Epidermal melanocyte (primary cell): ENCODE measurements at regions not wholly inside any gene's neighbourhood (a gene's known extent, or its start where the extent isn't known, plus 50 kb on each side); places are given as distances from the start of the nearest gene placed in this dataset.

ENCODE experiments used
- DNase-seq: peaks from one replicate; pipeline ENCODE4 v3.0.0; 2011; ENCODE audit warnings: low spot score; ENCODE audit not compliant: insufficient read length

- no peak for DNase-seq
These were observed 1606.3 kb upstream of the LRRTM3 start for GRCh38 chr10:65319493-65319892.

GRCh38 chr10:65320236-65321026 lies 1605.4 kb upstream of the LRRTM3 start:
- no peak for DNase-seq

GRCh38 chr10:65323802-65324201 lies 1602.0 kb upstream of the LRRTM3 start:
- DNase-seq: no peak

DNA sequence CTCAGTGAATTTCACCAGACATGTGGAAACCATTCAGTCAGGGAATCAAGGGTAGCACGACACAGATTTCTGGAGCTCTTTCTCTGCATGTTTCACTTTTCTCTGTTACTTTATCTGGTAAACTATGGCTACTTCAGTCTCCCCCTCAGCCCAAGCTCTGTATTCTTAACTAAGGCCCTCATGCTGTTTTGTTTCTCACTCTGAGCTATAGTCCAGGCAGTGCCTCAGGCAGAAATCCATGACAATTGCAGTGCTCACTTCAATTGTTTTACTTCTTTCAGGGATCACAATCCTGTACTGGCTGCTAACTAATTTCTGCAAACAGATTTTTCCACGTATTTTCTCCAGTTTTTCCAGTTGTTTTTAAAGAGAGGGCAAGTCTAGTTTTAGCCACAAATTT lies 1599.9 kb upstream of the LRRTM3 start:
- DNase-seq: no peak

- DNase-seq: no peak
These were observed 1597.3 kb upstream of the LRRTM3 start for GRCh38 chr10:65328486-65328885.

DNA sequence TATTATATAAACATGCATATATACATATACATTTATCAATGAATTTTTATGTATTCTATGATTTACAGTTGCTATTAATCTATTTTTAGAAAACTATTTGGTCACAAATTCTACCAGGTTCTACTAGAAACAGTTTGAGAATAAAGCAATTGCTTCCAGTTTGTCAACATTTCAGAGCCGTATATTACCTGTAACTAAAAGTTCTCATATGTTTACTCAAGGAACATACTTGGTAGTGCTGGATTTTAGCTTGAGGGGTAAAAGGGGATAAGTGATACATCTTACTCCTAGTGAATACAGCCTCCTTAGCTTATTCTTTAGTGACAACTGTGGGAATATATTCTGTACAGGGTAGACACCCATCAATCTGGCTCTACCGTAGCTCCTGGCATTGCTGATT lies 1590.5 kb upstream of the LRRTM3 start:
- DNase-seq: no peak

GRCh38 chr10:65340340-65340739 lies 1585.5 kb upstream of the LRRTM3 start:
- no peak for DNase-seq

- DNase-seq: peak; percentile 25
These were observed 1584.4 kb upstream of the LRRTM3 start for GRCh38 chr10:65341323-65341925.

GRCh38 chr10:65342245-65342644 lies 1583.6 kb upstream of the LRRTM3 start:
- DNase-seq: no peak

DNA sequence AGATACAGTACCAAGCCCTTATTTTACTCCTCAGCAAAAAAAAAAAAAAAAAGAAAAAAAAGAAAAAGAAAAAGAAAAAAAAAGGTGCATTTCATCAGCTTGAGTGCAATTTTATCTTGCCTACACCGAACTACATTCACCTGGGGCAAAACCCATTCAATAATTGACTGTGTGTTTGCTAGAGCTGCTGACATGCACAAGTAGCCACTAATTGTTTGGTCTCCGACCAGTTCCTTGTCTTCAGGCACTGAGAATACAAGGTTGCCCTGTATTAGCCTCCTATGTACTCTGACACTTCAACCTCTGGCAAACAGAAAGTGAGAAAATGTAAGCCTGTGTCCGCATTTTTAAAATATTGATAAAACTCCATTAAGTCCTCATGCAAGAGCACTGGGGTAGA lies 1579.4 kb upstream of the LRRTM3 start:
- no peak for DNase-seq

DNA sequence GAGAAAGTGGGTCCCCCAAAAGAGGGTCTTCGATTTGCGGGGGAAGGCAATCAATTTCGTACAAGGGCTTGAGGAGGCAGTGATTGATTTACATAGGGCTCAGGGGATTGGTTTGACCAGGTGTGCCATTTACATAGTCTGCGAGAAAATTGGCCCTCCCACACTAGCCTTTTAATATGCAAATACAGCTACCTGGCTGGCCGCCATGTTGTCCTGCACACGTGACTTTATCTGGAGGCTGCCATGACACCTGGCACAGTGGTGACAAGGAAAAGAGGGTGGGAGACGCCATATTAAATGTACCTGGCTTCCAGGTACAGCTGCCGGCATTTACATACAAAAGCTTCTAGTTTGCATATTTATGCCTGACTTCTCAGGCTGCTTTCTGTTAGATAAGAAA lies 1577.2 kb upstream of the LRRTM3 start:
- DNase-seq: no peak

GRCh38 chr10:65350611-65351010 lies 1575.2 kb upstream of the LRRTM3 start:
- DNase-seq: no peak

GRCh38 chr10:65355141-65355680 lies 1570.6 kb upstream of the LRRTM3 start:
- DNase-seq: no peak

GRCh38 chr10:65358565-65358964 lies 1567.3 kb upstream of the LRRTM3 start:
- peak; percentile 21 for DNase-seq

DNA sequence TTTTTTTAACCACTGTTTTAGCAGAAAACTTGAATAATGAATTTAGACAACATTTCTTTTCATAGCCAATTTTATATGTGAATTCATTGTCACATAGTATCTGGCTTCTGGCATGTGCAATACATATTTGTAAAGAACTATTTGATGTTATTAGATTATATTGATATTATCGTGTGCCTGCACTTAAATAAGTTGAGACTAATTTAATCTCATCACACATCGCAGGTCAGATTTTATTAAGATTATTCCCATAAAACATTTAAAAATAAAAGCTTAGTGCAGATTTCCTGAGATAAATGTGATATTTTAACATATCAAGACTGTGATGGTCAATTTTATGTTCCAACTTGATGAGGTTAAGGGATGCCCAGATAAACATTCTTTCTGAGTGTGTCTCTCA lies 1565.3 kb upstream of the LRRTM3 start:
- no peak for DNase-seq

DNA sequence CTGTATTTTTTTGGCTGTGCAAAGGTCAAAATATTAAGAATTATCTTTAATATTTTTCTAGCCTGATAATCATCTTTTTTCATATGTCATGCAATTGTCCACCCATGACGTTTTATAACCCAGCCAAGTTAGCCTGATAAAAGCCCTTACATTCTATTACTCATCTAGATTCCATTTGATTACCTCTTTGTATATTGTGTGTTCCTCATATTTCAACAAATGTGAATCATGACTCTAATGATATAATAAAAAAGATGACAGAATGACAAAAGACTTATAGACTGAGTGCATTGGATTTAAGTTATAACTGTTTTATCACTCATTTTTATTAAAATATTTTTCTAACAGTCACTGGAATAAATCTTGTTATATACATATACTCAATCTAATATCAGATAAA lies 1560.0 kb upstream of the LRRTM3 start:
- DNase-seq: no peak

DNA sequence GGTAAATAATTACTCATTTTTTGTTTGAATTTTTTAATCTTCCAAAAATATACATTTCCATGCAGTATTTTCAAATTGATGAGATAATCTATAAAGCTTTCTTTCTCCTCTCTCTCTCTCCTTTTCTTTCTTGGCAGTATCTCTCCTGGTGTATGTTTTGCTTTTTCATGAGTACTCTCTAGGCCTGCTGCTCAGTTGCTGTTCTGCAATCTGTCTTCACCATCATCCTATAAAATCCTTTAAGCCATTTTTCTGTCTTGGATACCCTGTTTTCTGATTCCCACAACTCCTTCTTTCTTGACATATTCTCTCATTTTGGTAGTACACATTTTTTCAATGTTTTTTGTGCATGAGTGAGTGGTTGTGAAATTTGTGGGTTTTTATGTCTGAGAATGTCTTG lies 1558.1 kb upstream of the LRRTM3 start:
- no peak for DNase-seq

GRCh38 chr10:65375528-65375927 lies 1550.3 kb upstream of the LRRTM3 start:
- DNase-seq: no peak

GRCh38 chr10:65377687-65378086 lies 1548.1 kb upstream of the LRRTM3 start:
- no peak for DNase-seq

- DNase-seq: no peak
These were observed 1531.1 kb upstream of the LRRTM3 start for GRCh38 chr10:65394502-65395297.

DNA sequence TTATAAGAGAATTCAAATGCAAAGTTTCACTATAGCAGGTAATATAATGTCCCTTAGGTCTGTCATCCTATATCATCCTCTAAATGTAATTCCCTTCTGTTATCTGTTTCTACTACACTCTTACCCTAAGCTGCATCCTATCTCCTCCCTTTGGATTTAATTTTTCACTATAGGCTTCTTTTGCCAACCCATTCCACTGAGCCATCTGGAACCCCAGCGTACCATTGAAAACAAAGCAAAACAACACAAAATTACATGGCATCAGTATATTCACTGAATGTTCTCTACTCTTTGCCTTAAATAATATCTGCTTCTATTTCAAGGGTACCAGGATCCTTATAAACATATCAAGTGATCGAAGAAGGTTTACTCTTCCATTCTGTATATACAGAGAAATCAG lies 1530.2 kb upstream of the LRRTM3 start:
- DNase-seq: no peak

- no peak for DNase-seq
These were observed 1528.8 kb upstream of the LRRTM3 start for GRCh38 chr10:65396997-65397396.
